Right atrium auricular region (tissue), 2 donors: ENCODE measurements at regions not wholly inside any gene's neighbourhood (a gene's known extent, or its start where the extent isn't known, plus 50 kb on each side); places are given as distances from the start of the nearest gene placed in this dataset.

ENCODE experiments used
- DNase-seq: peaks from one replicate; pipeline ENCODE4 v3.0.0-alpha.2; 2019; ENCODE audit warnings: low spot score
- H3K27ac ChIP-seq, 2 donors: fragments of 200-600 bp; sonication (generic); 1 replicate in 1 of 2; 2 replicates in 1 of 2; pipeline ENCODE4 v1.5.1; 2016 to 2019
- H3K27me3 ChIP-seq, 2 donors: fragments of 200-600 bp; sonication (generic); one replicate each; pipeline versions ENCODE4 v1.5.1 to v1.6.0; 2017 to 2019
- H3K36me3 ChIP-seq: fragments of 200-600 bp; sonication (generic); one replicate; pipeline ENCODE4 v1.5.1; 2016
- H3K4me1 ChIP-seq, 2 donors: fragments of 200-600 bp; sonication (generic); one replicate each; pipeline versions ENCODE4 v1.5.1 to v1.6.0; 2017 to 2019
- H3K4me3 ChIP-seq, 2 donors: fragments of 200-600 bp; sonication (generic); 1 replicate in 1 of 2; 2 replicates in 1 of 2; pipeline ENCODE4 v1.5.1; 2017 to 2019; ENCODE audit warnings: mild to moderate bottlenecking in 1 of 2, moderate library complexity in 1 of 2
- H3K9me3 ChIP-seq, 2 donors: fragments of 200-600 bp; sonication (generic); one replicate each; pipeline ENCODE4 v1.5.1; 2019
- TF ChIP-seq, protein P1 (sequence below), 2 donors: fragments of 200-600 bp; sonication (generic); IDR thresholded peaks; one replicate each; pipeline ENCODE4 v1.5.1; 2019; ENCODE audit warnings: antibody characterized with exemption in 2 of 2

DNA sequence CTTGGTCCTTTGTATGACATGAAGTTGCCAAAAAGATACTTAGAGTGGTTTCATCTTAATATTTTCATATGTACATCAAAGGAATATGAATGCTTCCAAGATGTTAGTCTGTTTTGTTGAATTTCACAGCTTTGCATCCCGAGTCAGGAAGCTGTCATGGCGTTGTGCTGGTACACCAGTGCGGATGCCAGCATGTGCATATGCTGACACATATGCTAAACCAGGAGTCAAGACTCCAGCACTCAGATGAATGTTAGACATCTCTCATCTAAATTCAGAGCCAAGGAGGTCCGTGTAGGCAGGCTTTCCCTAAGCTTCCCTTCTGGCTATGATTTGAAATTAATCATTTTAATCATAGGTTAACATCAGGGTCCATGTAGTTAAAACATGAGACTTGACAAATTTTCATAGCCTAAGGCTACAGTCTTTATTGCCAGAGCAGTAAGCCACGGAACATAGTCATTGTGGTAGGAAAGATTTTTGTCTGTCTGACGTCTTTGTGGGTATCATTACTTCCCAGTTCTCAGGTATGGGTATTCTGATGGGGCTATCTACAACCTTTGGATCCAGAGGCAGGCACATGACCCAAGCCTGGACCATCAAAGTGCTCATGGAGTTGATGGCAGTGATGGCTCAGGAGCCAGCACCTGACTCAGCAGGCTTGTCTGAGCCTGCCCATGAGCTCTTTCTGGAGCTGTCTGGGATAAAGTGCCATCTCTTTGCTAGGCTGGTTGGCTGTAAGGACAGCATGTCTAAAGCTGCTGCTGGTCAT lies 246.1 kb downstream of the KCNRG start:
- no peak overlapping the region for H3K4me3 ChIP-seq
- no peaks in the 10 kb centered on the region for H3K4me1 ChIP-seq
- TF ChIP-seq, protein P1, sequence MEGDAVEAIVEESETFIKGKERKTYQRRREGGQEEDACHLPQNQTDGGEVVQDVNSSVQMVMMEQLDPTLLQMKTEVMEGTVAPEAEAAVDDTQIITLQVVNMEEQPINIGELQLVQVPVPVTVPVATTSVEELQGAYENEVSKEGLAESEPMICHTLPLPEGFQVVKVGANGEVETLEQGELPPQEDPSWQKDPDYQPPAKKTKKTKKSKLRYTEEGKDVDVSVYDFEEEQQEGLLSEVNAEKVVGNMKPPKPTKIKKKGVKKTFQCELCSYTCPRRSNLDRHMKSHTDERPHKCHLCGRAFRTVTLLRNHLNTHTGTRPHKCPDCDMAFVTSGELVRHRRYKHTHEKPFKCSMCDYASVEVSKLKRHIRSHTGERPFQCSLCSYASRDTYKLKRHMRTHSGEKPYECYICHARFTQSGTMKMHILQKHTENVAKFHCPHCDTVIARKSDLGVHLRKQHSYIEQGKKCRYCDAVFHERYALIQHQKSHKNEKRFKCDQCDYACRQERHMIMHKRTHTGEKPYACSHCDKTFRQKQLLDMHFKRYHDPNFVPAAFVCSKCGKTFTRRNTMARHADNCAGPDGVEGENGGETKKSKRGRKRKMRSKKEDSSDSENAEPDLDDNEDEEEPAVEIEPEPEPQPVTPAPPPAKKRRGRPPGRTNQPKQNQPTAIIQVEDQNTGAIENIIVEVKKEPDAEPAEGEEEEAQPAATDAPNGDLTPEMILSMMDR (IDR thresholded peaks at IDR 0.05) = no peak
- H3K36me3 ChIP-seq = no peaks in the 10 kb centered on the region
- H3K9me3 ChIP-seq = no peaks in the 10 kb centered on the region
- H3K27ac ChIP-seq = no peak overlapping the region
- H3K27me3 ChIP-seq = no peaks in the 10 kb centered on the region
- DNase-seq = no peak

DNA sequence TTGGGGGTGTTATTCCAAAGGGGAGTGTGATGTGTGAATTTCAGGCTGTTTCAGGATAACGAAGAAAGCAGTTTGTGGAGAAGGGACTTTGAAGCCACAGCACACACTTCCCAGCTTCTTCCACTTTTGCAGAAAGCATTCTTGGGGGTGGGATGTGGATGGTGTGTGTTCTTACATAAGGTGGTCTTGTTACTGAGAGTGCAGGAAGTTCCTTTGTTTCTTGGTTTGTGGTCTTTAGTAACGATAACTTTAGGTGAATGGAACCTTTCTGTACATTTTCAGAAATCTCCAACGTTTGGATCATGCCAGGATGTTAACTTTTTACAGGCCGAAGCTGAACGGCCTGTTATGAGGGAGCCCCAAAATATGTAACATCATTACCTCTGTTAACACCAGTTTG lies 251.8 kb downstream of the KCNRG start:
- H3K36me3 ChIP-seq = no peaks in the 10 kb centered on the region
- H3K4me1 ChIP-seq = no peaks in the 10 kb centered on the region
- no peaks in the 10 kb centered on the region for H3K9me3 ChIP-seq
- H3K27ac ChIP-seq = no peak overlapping the region
- no peak overlapping the region for H3K4me3 ChIP-seq
- no peak for DNase-seq
- H3K27me3 ChIP-seq = no peaks in the 10 kb centered on the region
- TF ChIP-seq, protein P1 (IDR thresholded peaks at IDR 0.05) = no peak

- H3K36me3 ChIP-seq = no peaks in the 10 kb centered on the region
- TF ChIP-seq, protein P1 (IDR thresholded peaks at IDR 0.05) = no peak
- no peaks in the 10 kb centered on the region for H3K9me3 ChIP-seq
- no peak for DNase-seq
- no peaks in the 10 kb centered on the region for H3K4me1 ChIP-seq
- no peaks in the 10 kb centered on the region for H3K27me3 ChIP-seq
- no peak overlapping the region for H3K27ac ChIP-seq
- H3K4me3 ChIP-seq = no peak overlapping the region
Measured at GRCh38 chr13:50267917-50268316, 252.7 kb downstream of the KCNRG start.

GRCh38 chr13:50268500-50268899 lies 253.3 kb downstream of the KCNRG start:
- TF ChIP-seq, protein P1 (IDR thresholded peaks at IDR 0.05) = no peak
- DNase-seq = no peak
- no peaks in the 10 kb centered on the region for H3K4me1 ChIP-seq

DNA sequence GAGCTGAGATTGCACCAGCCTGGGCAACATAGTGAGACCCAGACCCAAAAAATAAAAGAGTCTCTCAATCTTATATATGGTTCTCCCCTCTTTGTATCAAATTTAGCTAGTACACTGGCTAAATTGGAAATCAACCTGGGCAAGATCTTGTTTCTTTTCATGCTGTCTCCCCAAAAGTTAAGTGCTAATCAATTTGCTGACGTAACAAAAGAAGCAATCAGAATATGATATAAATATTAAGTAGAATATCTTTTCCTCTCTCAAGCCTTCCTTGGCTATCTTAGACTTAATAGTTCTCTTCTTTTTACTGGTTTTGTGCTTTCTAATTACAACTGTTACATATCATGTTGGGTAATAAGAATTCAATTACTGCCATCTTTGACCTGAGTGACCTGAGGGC lies 258.9 kb downstream of the KCNRG start:
- no peaks in the 10 kb centered on the region for H3K9me3 ChIP-seq
- DNase-seq = no peak
- no peak overlapping the region for H3K27ac ChIP-seq
- TF ChIP-seq, protein P1 (IDR thresholded peaks at IDR 0.05) = no peak
- H3K4me1 ChIP-seq = no peaks in the 10 kb centered on the region
- H3K27me3 ChIP-seq = no peaks in the 10 kb centered on the region
- no peak overlapping the region for H3K4me3 ChIP-seq
- no peaks in the 10 kb centered on the region for H3K36me3 ChIP-seq

More at GRCh38 chr13:50268500-50268899, 253.3 kb downstream of the KCNRG start:
- Histone ChIP-seq H3K36me3 (no peaks in the 10 kb centered on the region), H3K4me3 (no peak overlapping the region), H3K27me3 (no peaks in the 10 kb centered on the region), H3K27ac (no peak overlapping the region), H3K9me3 (no peaks in the 10 kb centered on the region)
